ENCODE measurements at regions not wholly inside any gene's neighbourhood (a gene's known extent, or its start where the extent isn't known, plus 50 kb on each side); places are given as distances from the start of the nearest gene placed in this dataset.

DNA sequence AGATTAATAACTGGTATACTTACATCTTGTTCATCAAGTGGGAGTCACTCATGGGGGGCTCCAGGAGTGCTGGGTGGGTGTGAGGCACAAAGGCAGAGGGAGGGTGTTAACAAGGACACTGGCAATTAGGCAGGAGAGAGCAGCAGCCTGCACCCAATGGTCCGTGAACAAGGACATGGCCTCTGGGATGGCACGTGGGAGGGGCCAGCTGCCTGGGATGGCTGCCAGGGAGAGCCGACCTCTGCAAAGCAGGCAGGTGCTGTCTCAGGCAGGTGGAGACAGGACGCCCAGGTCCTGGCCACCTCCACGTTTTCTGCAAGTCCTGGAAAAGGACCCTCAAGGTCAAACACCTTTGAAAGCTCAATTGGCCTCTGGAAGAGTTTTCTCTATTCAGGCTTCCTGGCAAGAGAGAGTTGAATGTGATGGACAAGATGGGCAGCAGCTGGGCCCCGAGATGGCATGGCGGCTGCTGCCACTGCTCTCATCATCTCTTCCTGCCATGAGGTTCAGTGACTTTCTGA, 257.1 kb downstream of the BUD13 start:
- TF ChIP-seq POLR2A (IDR thresholded peaks at IDR 0.05), result no peak
- no peak for TF ChIP-seq POLR2AphosphoS5 (IDR thresholded peaks at IDR 0.05; ENCODE audit: insufficient read depth in 1 of 2, low read depth in 1 of 2)
- no peak for TF ChIP-seq CTCF (IDR thresholded peaks at IDR 0.05)
- Histone ChIP-seq H3K36me3 (no peaks in the 10 kb centered on the region), H3K27ac (no peak overlapping the region), H3K9me3 (no peaks in the 10 kb centered on the region), H3K27me3 (no peaks in the 10 kb centered on the region), H3K4me3 (no peak overlapping the region), H3K4me1 (no peaks in the 10 kb centered on the region)
- intact Hi-C loops (cut with DNase I), result no loop called here
- no peak for DNase-seq (ENCODE audit: extremely low spot score in 2 of 2)

DNA sequence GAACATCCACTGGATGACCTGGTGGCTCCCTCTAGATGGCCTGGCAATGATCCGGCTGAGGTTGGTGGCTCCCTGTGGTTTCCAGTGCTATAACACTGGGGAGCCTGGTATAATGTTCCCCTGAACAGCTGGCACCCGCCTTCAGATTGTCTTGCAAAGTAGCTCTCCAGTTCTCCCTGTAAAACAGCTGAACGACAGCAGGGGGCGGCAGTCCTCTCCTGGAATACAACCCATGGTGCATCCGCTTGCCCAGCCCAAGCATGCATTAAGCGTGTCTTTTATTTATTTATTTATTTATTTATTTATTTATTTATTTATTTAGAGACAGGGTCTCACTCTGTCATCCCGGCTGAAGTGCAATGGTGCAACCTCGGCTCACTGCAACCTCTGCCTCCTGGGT, 258.9 kb downstream of the BUD13 start:
- Histone ChIP-seq H3K9me3 (no peaks in the 10 kb centered on the region), H3K27ac (no peak overlapping the region), H3K4me1 (no peaks in the 10 kb centered on the region), H3K36me3 (no peaks in the 10 kb centered on the region), H3K4me3 (no peak overlapping the region), H3K27me3 (no peaks in the 10 kb centered on the region)
- TF ChIP-seq CTCF (IDR thresholded peaks at IDR 0.05), result no peak
- no peak for TF ChIP-seq POLR2A (IDR thresholded peaks at IDR 0.05)
- TF ChIP-seq POLR2AphosphoS5 (IDR thresholded peaks at IDR 0.05; ENCODE audit: insufficient read depth in 1 of 2, low read depth in 1 of 2), result no peak
- intact Hi-C loops (cut with DNase I), result no loop called here
- DNase-seq (ENCODE audit: extremely low spot score in 2 of 2), result no peak

GRCh38 chr11:116513278-116513823, 259.4 kb downstream of the BUD13 start:
- Histone ChIP-seq H3K4me3 (no peak overlapping the region), H3K4me1 (no peaks in the 10 kb centered on the region), H3K36me3 (no peaks in the 10 kb centered on the region), H3K27me3 (no peaks in the 10 kb centered on the region), H3K27ac (no peak overlapping the region), H3K9me3 (no peaks in the 10 kb centered on the region)
- intact Hi-C loops (cut with DNase I), result no loop called here
- TF ChIP-seq POLR2AphosphoS5 (IDR thresholded peaks at IDR 0.05; ENCODE audit: insufficient read depth in 1 of 2, low read depth in 1 of 2) (no peak), CTCF (IDR thresholded peaks at IDR 0.05) (no peak), POLR2A (IDR thresholded peaks at IDR 0.05) (no peak)
- DNase-seq (ENCODE audit: extremely low spot score in 2 of 2), result no peak

DNA sequence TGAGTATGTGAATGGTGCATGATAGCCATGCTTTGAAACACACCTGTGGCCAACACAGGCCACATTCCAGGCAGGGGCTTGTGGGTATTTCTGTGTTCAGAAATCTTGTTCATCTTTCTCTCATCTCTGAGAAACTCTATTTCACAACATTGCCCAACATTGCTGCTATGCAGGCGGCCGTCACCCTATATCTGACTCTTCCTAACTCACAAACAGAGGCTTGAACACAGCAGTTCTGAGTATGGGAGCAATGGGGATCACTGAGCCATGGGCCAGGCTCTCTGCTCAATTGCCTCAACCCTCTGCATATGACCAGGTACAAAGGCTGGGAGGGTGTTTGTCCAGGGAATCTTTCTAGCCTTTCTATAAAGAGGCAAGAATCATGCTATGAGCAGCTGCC, 259.9 kb downstream of the BUD13 start:
- Histone ChIP-seq H3K4me1 (no peaks in the 10 kb centered on the region), H3K36me3 (no peaks in the 10 kb centered on the region), H3K4me3 (no peak overlapping the region), H3K27ac (no peak overlapping the region), H3K9me3 (no peaks in the 10 kb centered on the region), H3K27me3 (no peaks in the 10 kb centered on the region)
- DNase-seq (ENCODE audit: extremely low spot score in 2 of 2), result no peak
- TF ChIP-seq CTCF (IDR thresholded peaks at IDR 0.05) (no peak), POLR2A (IDR thresholded peaks at IDR 0.05) (no peak)
- intact Hi-C loops (cut with DNase I), result no loop called here

DNA sequence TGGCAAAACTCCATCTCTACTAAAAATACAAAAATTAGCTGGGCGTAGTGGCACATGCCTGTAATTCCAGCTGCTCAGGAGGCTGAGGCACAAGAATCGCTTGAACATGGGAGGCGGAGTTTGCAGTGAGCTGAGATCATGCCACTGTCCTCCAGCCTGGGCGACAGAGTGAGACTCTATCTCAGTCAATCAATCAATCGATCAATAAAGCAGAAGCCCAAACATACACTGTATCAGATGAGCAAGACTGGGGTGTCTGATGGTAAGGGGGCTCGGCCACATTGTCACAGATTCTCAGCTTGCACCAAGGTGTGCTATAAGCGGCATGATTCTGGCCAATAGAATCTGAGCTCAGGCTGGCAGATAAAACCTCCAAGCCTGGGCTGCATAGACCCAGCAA, 261.1 kb downstream of the BUD13 start:
- Histone ChIP-seq H3K4me1 (no peaks in the 10 kb centered on the region), H3K36me3 (no peaks in the 10 kb centered on the region), H3K9me3 (no peaks in the 10 kb centered on the region), H3K4me3 (no peak overlapping the region), H3K27me3 (no peaks in the 10 kb centered on the region), H3K27ac (no peak overlapping the region)
- intact Hi-C loops (cut with DNase I), result no loop called here
- DNase-seq (ENCODE audit: extremely low spot score in 2 of 2), result peak in 1 of 2 donors; percentile 20
- TF ChIP-seq CTCF (IDR thresholded peaks at IDR 0.05) (no peak), POLR2AphosphoS5 (IDR thresholded peaks at IDR 0.05; ENCODE audit: insufficient read depth in 1 of 2, low read depth in 1 of 2) (no peak), POLR2A (IDR thresholded peaks at IDR 0.05) (no peak)
